GM23338 (cell line): ENCODE measurements at regions not wholly inside any gene's neighbourhood (a gene's known extent, or its start where the extent isn't known, plus 50 kb on each side); places are given as distances from the start of the nearest gene placed in this dataset.

ENCODE experiments used
- ATAC-seq: fragments of 200-7000 bp; cut with Tn5 transposase; 3 replicates; pipeline ENCODE4 v1.9.1; 2020
- DNase-seq: peaks from one replicate; pipeline ENCODE4 v3.0.0-alpha.2; 2015; ENCODE audit warnings: low spot score
- H2AFZ ChIP-seq: fragments of 200-600 bp; sonication (generic); 2 replicates; pipeline ENCODE4 v1.8.0; 2016; ENCODE audit warnings: antibody characterized with exemption, mild to moderate bottlenecking, moderate library complexity
- H3F3A ChIP-seq: fragments of 200-600 bp; sonication (generic); replicated peaks from 2 replicates; pipeline ENCODE4 v1.8.0; 2017; ENCODE audit warnings: antibody characterized with exemption, mixed run types, low read depth
- H3K27ac ChIP-seq: fragments of 200-600 bp; sonication (generic); 2 replicates; pipeline ENCODE4 v1.6.1; 2016; ENCODE audit warnings: low read depth
- H3K27me3 ChIP-seq: fragments of 200-600 bp; sonication (generic); 2 replicates; pipeline ENCODE4 v1.8.0; 2016; ENCODE audit warnings: mild to moderate bottlenecking, mixed run types, moderate library complexity; ENCODE audit not compliant: insufficient read depth
- H3K36me3 ChIP-seq: fragments of 200-600 bp; sonication (generic); 2 replicates; pipeline ENCODE4 v1.8.0; 2016; ENCODE audit warnings: mild to moderate bottlenecking; ENCODE audit not compliant: insufficient read depth
- H3K4me1 ChIP-seq: fragments of 200-600 bp; sonication (generic); 2 replicates; pipeline ENCODE4 v1.8.0; 2016; ENCODE audit warnings: mild to moderate bottlenecking, moderate library complexity; ENCODE audit not compliant: insufficient read depth
- H3K4me2 ChIP-seq: fragments of 200-600 bp; sonication (generic); 2 replicates; pipeline ENCODE4 v1.7.1; 2017; ENCODE audit warnings: mixed run types
- H3K4me3 ChIP-seq: fragments of 200-600 bp; sonication (generic); 2 replicates; pipeline ENCODE4 v1.6.1; 2016; ENCODE audit warnings: mixed run types
- H3K79me2 ChIP-seq: fragments of 200-600 bp; sonication (generic); replicated peaks from 2 replicates; pipeline ENCODE4 v1.8.0; 2017; ENCODE audit warnings: mild to moderate bottlenecking; ENCODE audit not compliant: insufficient read depth
- H3K9me2 ChIP-seq: fragments of 200-600 bp; sonication (generic); 2 replicates; pipeline ENCODE4 v1.8.0; 2017; ENCODE audit not compliant: insufficient read depth
- H4K20me1 ChIP-seq: fragments of 200-600 bp; sonication (generic); replicated peaks from 2 replicates; pipeline ENCODE4 v1.8.0; 2017; ENCODE audit warnings: mild to moderate bottlenecking; ENCODE audit not compliant: insufficient read depth
- H3K27ac Mint-ChIP-seq: 2 replicates; pipeline ENCODE4 v1.8.0; 2020; ENCODE audit warnings: inconsistent platforms, mild to moderate bottlenecking, moderate library complexity, mixed read lengths
- H3K27me3 Mint-ChIP-seq: 3 replicates; pipeline ENCODE4 v1.8.0; 2022; ENCODE audit warnings: low read depth, mild to moderate bottlenecking, moderate library complexity, mixed read lengths, inconsistent platforms; ENCODE audit not compliant: insufficient read depth, poor library complexity
- H3K36me3 Mint-ChIP-seq: 3 replicates; pipeline ENCODE4 v1.8.0; 2021; ENCODE audit warnings: low read depth, mild to moderate bottlenecking, inconsistent platforms, moderate library complexity, mixed read lengths
- H3K4me1 Mint-ChIP-seq: 3 replicates; pipeline ENCODE4 v1.8.0; 2020; ENCODE audit warnings: mild to moderate bottlenecking, inconsistent platforms, mixed read lengths
- H3K4me3 Mint-ChIP-seq: 3 replicates; pipeline ENCODE4 v1.8.0; 2021; ENCODE audit warnings: moderate library complexity, mild to moderate bottlenecking, inconsistent platforms, mixed read lengths
- H3K9me3 Mint-ChIP-seq: 3 replicates; pipeline ENCODE4 v1.8.0; 2020; ENCODE audit warnings: moderate library complexity, mild to moderate bottlenecking, inconsistent platforms, mixed read lengths
- CREB1 ChIP-seq: fragments of 250-450 bp; sonication (Bioruptor Pico); IDR thresholded peaks from 2 replicates; pipeline ENCODE4 v1.5.0; 2020; ENCODE audit warnings: low read depth, mild to moderate bottlenecking, moderate library complexity
- CTCF ChIP-seq, 2 experiments: fragments of 200-600 bp in 1 of 2; sonication (generic) in 1 of 2; conservative IDR thresholded peaks; 2 replicates each; pipeline versions ENCODE4 v1.5.1 to v1.6.1; 2016 to 2017; ENCODE audit warnings: antibody characterized with exemption in 2 of 2, low read depth in 2 of 2, mild to moderate bottlenecking in 2 of 2, moderate library complexity in 1 of 2
- STAT1 ChIP-seq: IDR thresholded peaks from one replicate; pipeline ENCODE4 v1.6.1; 2016; ENCODE audit warnings: antibody characterized with exemption; ENCODE audit not compliant: unreplicated experiment

- no peak overlapping the region for H3K27ac Mint-ChIP-seq
- no peaks in the 10 kb centered on the region for H3K36me3 Mint-ChIP-seq
- Histone ChIP-seq H4K20me1 (no peaks in the 10 kb centered on the region), H3K27ac (no peak overlapping the region), H3K4me1 (no peaks in the 10 kb centered on the region), H3F3A (no peaks in the 10 kb centered on the region), H3K9me2 (no peaks in the 10 kb centered on the region), H2AFZ (no peak overlapping the region), H3K79me2 (no peaks in the 10 kb centered on the region), H3K27me3 (no peaks in the 10 kb centered on the region), H3K4me3 (no peak overlapping the region), H3K36me3 (no peaks in the 10 kb centered on the region), H3K4me2 (no peak overlapping the region)
- no peak overlapping the region for H3K4me3 Mint-ChIP-seq
- TF ChIP-seq CREB1 (CRISPR knock-in tag), result no peak
- no peak for DNase-seq
- ATAC-seq, result no peak
- H3K4me1 Mint-ChIP-seq, result peaks cover 16% of the 10 kb centered on the region; the same call in 2 of the 3 replicates
- H3K9me3 Mint-ChIP-seq, result no peaks in the 10 kb centered on the region
- peaks cover 14% of the 10 kb centered on the region for H3K27me3 Mint-ChIP-seq
Observed at GRCh38 chrX:40299641-40300046, 201.9 kb upstream of the BCOR start.

GRCh38 chrX:40298572-40299479 is 201.1 kb upstream of the BCOR start:
- Histone ChIP-seq H3K4me2 (0 out of 2 replicates have a peak overlapping the region, but pooled peaks have one; percentile 38), H3K4me3 (no peak overlapping the region), H3K36me3 (no peaks in the 10 kb centered on the region), H3K27ac (no peak overlapping the region), H2AFZ (0 out of 2 replicates have a peak overlapping the region, but pooled peaks have one; percentile 32), H4K20me1 (no peaks in the 10 kb centered on the region), H3K9me2 (no peaks in the 10 kb centered on the region), H3K79me2 (no peaks in the 10 kb centered on the region), H3K4me1 (no peaks in the 10 kb centered on the region), H3K27me3 (no peaks in the 10 kb centered on the region), H3F3A (no peaks in the 10 kb centered on the region)
- DNase-seq (peak; percentile 74), ATAC-seq (peak; percentile 69)
- Mint-ChIP-seq H3K4me1 (peaks cover 16% of the 10 kb centered on the region; the same call in 2 of the 3 replicates), H3K27me3 (peaks cover 14% of the 10 kb centered on the region), H3K36me3 (no peaks in the 10 kb centered on the region), H3K9me3 (no peaks in the 10 kb centered on the region), H3K27ac (no peak overlapping the region), H3K4me3 (no peak overlapping the region; the same call in 2 of the 3 replicates)
- TF ChIP-seq STAT1 (no peak), CTCF (conservative IDR thresholded peaks at IDR 0.05; ENCODE audit: low read depth in 2 of 2) (peak; percentile 42 to 57)

GRCh38 chrX:40298069-40298468 is 200.3 kb upstream of the BCOR start:
- H3K27ac ChIP-seq, result no peak overlapping the region

More at GRCh38 chrX:40298069-40298468, 200.3 kb upstream of the BCOR start:
- Histone ChIP-seq H2AFZ (no peak overlapping the region), H3K79me2 (no peaks in the 10 kb centered on the region), H3K36me3 (no peaks in the 10 kb centered on the region), H3K9me2 (no peaks in the 10 kb centered on the region), H3K4me1 (no peaks in the 10 kb centered on the region), H3K4me2 (no peak overlapping the region), H3F3A (no peaks in the 10 kb centered on the region), H3K4me3 (no peak overlapping the region), H4K20me1 (no peaks in the 10 kb centered on the region), H3K27me3 (no peaks in the 10 kb centered on the region)
- Mint-ChIP-seq H3K27ac (no peak overlapping the region), H3K4me1 (peaks cover 16% of the 10 kb centered on the region; the same call in 2 of the 3 replicates), H3K27me3 (peaks cover 14% of the 10 kb centered on the region), H3K4me3 (no peak overlapping the region; the same call in 2 of the 3 replicates), H3K36me3 (no peaks in the 10 kb centered on the region), H3K9me3 (no peaks in the 10 kb centered on the region)
- peak; percentile 13; the same call in 2 of the 3 replicates for ATAC-seq
- no peak for TF ChIP-seq CREB1 (CRISPR knock-in tag)
- no peak for DNase-seq
